ENCODE measurements at regions not wholly inside any gene's neighbourhood (a gene's known extent, or its start where the extent isn't known, plus 50 kb on each side); places are given as distances from the start of the nearest gene placed in this dataset.

DNA sequence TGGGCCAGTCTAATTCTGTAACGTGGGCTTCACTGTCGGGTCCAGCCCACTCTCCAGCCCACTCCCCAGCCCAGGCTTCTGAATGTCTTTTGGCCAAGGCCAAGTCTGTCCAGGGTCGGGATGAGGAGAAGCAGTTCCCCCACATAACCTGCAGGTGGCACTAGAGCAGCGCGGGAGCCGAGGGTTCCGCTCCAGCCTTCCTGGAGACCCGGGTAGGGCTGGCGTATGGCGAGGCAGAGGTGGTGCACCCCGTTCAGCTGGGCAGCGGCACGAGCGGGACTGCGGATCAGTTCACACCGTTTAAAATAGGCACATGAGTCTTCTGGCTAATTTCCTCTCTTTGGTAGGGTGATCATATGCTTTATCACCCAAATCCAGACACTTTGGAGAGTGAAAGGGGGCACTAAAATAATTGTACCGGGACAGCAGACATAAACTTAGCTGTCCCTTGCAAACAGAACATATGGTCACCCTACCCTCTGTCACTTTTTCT, 185.9 kb downstream of the MSX2 start:
- peak; percentile 99 for ATAC-seq
- TF ChIP-seq, protein P1, sequence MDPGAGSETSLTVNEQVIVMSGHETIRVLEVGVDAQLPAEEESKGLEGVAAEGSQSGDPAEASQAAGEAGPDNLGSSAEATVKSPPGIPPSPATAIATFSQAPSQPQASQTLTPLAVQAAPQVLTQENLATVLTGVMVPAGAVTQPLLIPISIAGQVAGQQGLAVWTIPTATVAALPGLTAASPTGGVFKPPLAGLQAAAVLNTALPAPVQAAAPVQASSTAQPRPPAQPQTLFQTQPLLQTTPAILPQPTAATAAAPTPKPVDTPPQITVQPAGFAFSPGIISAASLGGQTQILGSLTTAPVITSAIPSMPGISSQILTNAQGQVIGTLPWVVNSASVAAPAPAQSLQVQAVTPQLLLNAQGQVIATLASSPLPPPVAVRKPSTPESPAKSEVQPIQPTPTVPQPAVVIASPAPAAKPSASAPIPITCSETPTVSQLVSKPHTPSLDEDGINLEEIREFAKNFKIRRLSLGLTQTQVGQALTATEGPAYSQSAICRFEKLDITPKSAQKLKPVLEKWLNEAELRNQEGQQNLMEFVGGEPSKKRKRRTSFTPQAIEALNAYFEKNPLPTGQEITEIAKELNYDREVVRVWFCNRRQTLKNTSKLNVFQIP (CRISPR knock-in tag; IDR thresholded peaks at IDR 0.05; ENCODE audit: borderline replicate concordance, low read depth), result no peak
- TF ChIP-seq CSDC2 (CRISPR knock-in tag; IDR thresholded peaks at IDR 0.05) (no peak), PPARA (CRISPR knock-in tag; IDR thresholded peaks at IDR 0.05; ENCODE audit: borderline replicate concordance) (no peak), ZNF70 (CRISPR knock-in tag; IDR thresholded peaks at IDR 0.05) (no peak), ESRRG (CRISPR knock-in tag; IDR thresholded peaks at IDR 0.05) (no peak), BACH2 (CRISPR knock-in tag; IDR thresholded peaks at IDR 0.05; ENCODE audit: borderline replicate concordance) (no peak), ISL1 (CRISPR knock-in tag; IDR thresholded peaks at IDR 0.05) (no peak)
- TF ChIP-seq, protein P2, sequence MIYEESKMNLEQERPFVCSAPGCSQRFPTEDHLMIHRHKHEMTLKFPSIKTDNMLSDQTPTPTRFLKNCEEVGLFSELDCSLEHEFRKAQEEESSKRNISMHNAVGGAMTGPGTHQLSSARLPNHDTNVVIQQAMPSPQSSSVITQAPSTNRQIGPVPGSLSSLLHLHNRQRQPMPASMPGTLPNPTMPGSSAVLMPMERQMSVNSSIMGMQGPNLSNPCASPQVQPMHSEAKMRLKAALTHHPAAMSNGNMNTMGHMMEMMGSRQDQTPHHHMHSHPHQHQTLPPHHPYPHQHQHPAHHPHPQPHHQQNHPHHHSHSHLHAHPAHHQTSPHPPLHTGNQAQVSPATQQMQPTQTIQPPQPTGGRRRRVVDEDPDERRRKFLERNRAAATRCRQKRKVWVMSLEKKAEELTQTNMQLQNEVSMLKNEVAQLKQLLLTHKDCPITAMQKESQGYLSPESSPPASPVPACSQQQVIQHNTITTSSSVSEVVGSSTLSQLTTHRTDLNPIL (CRISPR knock-in tag; IDR thresholded peaks at IDR 0.05; ENCODE audit: low read depth), result no peak

DNA sequence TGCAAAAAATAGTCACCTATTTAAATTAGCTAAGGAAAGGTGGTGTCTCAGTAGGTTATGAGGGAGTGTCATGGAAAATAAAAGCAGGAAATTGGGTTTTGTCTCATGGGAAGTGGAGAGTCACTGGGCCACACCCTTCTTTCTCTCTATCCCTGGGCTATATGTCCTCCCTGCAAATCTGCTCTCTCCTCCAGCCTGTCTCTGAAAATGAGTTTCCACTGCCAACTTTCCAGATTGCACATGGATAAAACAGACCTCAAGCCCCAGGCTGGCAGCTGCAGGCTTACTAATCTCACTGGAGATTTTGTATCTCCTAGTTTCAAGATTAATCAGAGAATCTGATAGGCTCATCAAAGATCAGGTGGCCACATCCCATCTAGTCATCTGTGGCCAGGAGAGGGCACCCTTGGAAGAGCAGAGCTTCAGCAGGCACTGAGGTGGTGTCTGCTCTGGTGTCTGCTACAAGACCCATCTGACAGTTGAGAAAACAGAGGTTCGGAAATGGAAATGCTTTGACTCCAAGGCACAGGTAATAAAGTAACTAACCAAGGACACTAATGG, 178.9 kb downstream of the MSX2 start:
- ATAC-seq, result no peak
- TF ChIP-seq ZNF565 (CRISPR knock-in tag; conservative IDR thresholded peaks at IDR 0.05; ENCODE audit: low read depth) (no peak), ZNF70 (CRISPR knock-in tag; IDR thresholded peaks at IDR 0.05) (no peak), TOX (CRISPR knock-in tag; IDR thresholded peaks at IDR 0.05; ENCODE audit: borderline replicate concordance) (no peak), ZFP3 (CRISPR knock-in tag; IDR thresholded peaks at IDR 0.05) (no peak), ESRRG (CRISPR knock-in tag; IDR thresholded peaks at IDR 0.05) (no peak), TCF4 (CRISPR knock-in tag; IDR thresholded peaks at IDR 0.05; ENCODE audit: borderline replicate concordance) (no peak), CSDC2 (CRISPR knock-in tag; IDR thresholded peaks at IDR 0.05) (no peak), ISL1 (CRISPR knock-in tag; IDR thresholded peaks at IDR 0.05) (no peak), BACH2 (CRISPR knock-in tag; IDR thresholded peaks at IDR 0.05; ENCODE audit: borderline replicate concordance) (no peak), PPARA (CRISPR knock-in tag; IDR thresholded peaks at IDR 0.05; ENCODE audit: borderline replicate concordance) (no peak), GLIS3 (CRISPR knock-in tag; IDR thresholded peaks at IDR 0.05) (no peak), RARB (CRISPR knock-in tag; IDR thresholded peaks at IDR 0.05) (no peak)
- TF ChIP-seq, protein P2 (CRISPR knock-in tag; IDR thresholded peaks at IDR 0.05; ENCODE audit: low read depth), result no peak
- TF ChIP-seq, protein P3, sequence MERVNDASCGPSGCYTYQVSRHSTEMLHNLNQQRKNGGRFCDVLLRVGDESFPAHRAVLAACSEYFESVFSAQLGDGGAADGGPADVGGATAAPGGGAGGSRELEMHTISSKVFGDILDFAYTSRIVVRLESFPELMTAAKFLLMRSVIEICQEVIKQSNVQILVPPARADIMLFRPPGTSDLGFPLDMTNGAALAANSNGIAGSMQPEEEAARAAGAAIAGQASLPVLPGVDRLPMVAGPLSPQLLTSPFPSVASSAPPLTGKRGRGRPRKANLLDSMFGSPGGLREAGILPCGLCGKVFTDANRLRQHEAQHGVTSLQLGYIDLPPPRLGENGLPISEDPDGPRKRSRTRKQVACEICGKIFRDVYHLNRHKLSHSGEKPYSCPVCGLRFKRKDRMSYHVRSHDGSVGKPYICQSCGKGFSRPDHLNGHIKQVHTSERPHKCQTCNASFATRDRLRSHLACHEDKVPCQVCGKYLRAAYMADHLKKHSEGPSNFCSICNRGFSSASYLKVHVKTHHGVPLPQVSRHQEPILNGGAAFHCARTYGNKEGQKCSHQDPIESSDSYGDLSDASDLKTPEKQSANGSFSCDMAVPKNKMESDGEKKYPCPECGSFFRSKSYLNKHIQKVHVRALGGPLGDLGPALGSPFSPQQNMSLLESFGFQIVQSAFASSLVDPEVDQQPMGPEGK (CRISPR knock-in tag; IDR thresholded peaks at IDR 0.05; ENCODE audit: borderline replicate concordance), result no peak
- TF ChIP-seq, protein P4, sequence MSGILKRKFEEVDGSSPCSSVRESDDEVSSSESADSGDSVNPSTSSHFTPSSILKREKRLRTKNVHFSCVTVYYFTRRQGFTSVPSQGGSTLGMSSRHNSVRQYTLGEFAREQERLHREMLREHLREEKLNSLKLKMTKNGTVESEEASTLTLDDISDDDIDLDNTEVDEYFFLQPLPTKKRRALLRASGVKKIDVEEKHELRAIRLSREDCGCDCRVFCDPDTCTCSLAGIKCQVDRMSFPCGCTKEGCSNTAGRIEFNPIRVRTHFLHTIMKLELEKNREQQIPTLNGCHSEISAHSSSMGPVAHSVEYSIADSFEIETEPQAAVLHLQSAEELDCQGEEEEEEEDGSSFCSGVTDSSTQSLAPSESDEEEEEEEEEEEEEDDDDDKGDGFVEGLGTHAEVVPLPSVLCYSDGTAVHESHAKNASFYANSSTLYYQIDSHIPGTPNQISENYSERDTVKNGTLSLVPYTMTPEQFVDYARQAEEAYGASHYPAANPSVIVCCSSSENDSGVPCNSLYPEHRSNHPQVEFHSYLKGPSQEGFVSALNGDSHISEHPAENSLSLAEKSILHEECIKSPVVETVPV (CRISPR knock-in tag; IDR thresholded peaks at IDR 0.05), result no peak

DNA sequence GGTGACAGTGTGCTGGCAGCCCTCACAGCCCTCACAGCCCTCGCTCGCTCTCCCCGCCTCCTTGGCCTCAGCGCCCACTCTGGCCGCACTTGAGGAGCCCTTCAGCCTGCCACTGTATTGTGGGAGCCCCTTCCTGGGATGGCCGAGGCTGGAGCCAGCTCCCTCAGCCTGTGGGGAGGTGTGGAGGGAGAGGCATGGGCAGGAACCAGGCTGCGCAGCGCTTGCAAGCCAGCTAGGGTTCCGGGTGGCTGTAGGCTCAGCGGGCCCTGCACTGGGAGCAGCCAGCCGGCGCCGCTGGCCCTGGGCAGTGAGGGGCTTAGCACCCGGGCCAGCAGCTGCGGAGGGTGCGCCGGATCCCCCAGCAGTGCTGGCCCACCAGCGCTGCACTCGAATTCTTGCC, 177.0 kb downstream of the MSX2 start:
- TF ChIP-seq CSDC2 (CRISPR knock-in tag; IDR thresholded peaks at IDR 0.05), result no peak
- no peak for TF ChIP-seq ZFP30 (CRISPR knock-in tag; IDR thresholded peaks at IDR 0.05)
- no peak for TF ChIP-seq PPARA (CRISPR knock-in tag; IDR thresholded peaks at IDR 0.05; ENCODE audit: borderline replicate concordance)
- TF ChIP-seq, protein P4 (CRISPR knock-in tag; IDR thresholded peaks at IDR 0.05), result no peak
- no peak for ATAC-seq
